ENCODE measurements at regions not wholly inside any gene's neighbourhood (a gene's known extent, or its start where the extent isn't known, plus 50 kb on each side); places are given as distances from the start of the nearest gene placed in this dataset.
"Not testable (repeated sequence)": the region's sequence is repeated elsewhere in the genome, so short reads cannot be mapped to it uniquely, and the experiment has no call there.

GRCh38 chr1:125119566-125120205 lies 3934.9 kb downstream of the SRGAP2C start:
- not testable (repeated sequence) for H3K4me3 Mint-ChIP-seq; DNase-seq; H3K27ac Mint-ChIP-seq; H3K36me3 Mint-ChIP-seq (ENCODE audit: insufficient read depth); ATAC-seq (replicated peaks); H3K27me3 Mint-ChIP-seq; H3K4me1 Mint-ChIP-seq (ENCODE audit: low read depth in 2 of 2)
- H3K9me3 Mint-ChIP-seq, result peaks cover 13 to 15% of the 10 kb centered on the region in 2 donors

GRCh38 chr1:125122579-125122978 lies 3937.8 kb downstream of the SRGAP2C start:
- H3K4me3 Mint-ChIP-seq; H3K27ac Mint-ChIP-seq; H3K27me3 Mint-ChIP-seq; DNase-seq; H3K36me3 Mint-ChIP-seq (ENCODE audit: insufficient read depth); H3K4me1 Mint-ChIP-seq (ENCODE audit: low read depth in 2 of 2); ATAC-seq (replicated peaks): not testable (repeated sequence)
- H3K9me3 Mint-ChIP-seq, result peaks cover 13 to 23% of the 10 kb centered on the region in 2 donors
